Left hindlimb (tissue), 1 donor: ENCODE measurements at regions not wholly inside any gene's neighbourhood (a gene's known extent, or its start where the extent isn't known, plus 50 kb on each side); places are given as distances from the start of the nearest gene placed in this dataset.
A peak's percentile ranks its signal among the peaks of the same experiment; 100 is the strongest.

Experiments used
- DNase-seq: peaks from one replicate; pipeline ENCODE4 v3.0.0-alpha.2; 2018

- DNase-seq, result peak; percentile 38
Observed at GRCh38 chr5:135246923-135247795, 151.9 kb downstream of the MACROH2A1 start.

- DNase-seq, result no peak
Observed at GRCh38 chr5:135246605-135246922, 152.5 kb downstream of the MACROH2A1 start.

DNA sequence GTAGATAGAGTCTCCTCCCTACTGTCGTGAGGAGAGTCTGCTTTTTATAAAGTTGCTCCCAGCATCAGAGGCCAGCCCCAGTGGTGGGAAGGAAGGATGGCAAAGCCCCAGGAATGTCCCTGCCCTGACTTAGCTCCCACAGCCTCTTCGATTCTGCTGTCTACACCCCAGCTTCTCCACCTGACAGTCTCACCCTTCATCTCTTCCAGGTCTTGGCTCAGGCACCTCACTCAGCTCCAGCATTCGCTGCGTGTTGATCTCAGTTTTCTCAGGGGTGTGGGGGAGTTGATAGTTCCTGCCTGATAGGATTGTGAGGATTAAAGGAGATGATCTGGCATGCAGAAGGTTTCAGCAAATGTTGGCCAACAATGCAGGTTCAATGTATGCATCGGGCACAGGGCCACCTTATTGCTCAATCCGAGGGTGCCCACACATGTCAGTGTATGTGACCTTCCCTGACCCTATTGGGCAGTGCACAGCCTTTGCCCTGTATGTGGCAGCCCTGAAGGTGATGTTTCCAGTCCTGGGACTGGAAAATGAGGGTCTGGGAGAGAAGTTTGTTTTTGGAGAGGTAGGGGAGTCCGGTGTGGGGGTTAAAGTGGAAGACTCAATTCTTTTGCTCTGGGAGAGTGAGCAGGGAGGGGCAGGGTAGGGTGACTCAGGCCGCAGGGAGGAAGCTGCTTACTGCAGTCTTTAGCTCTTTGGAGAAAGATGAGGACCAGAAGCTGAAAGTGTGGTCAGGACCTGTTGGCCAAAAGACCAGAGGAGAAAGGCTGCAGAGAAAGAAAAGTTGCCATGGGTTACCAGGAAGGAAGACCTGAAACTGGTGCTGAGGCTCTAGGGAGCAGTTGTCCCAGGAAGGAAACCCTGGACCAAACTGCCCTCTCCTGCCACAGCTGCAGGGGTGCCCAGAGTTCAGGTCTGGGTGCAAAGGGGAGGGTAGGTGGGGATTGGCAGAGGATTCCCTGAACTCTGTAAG, 153.2 kb downstream of the MACROH2A1 start:
- no peak for DNase-seq

DNA sequence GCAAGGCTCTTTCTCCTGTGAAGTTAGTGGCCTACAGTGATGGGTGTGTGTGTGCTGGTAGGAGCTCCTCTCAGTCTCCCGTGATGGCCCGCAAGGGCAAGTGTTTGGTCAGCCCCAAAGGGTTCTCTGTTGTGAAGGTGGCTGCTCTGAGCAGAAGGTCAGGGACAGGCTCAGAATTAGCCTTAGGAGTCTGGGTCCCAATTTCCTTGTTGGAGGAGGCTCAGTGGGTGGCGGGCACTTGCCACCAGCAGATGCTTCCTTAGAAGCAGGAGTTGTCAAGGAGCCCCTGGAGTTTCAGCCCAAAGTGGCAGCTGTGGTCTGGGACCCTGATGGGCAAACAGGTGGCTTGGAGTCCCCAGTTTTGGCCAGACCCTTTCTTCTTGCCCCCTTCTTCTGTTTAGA, 154.4 kb downstream of the MACROH2A1 start:
- DNase-seq, result no peak

- peak; percentile 74 for DNase-seq
Observed at GRCh38 chr5:135243556-135244285, 155.3 kb downstream of the MACROH2A1 start.

GRCh38 chr5:135242866-135243555, 156.0 kb downstream of the MACROH2A1 start:
- DNase-seq, result peak; percentile 59

- peak; percentile 35 for DNase-seq
Observed at GRCh38 chr5:135242021-135242865, 156.8 kb downstream of the MACROH2A1 start.

DNA sequence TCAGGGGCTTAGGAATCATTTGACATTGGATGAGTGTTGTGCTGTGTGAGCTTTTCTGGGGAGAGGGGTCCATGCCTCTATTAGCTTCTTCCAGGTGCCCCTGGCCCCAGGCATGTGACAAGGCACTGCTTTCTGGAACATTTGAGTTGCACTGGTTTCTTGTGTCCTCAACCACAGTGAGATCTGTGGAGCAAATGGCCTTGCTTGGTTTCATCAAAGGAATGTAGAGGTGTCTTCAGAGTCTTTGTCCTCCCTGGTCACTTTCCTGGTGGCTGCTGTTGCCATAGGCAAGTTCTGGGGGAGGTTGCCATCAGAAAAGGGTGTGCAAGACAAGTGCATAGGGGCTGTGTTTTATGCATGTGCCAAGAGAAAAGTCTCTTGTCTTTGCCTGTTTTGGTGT, 157.5 kb downstream of the MACROH2A1 start:
- peak; percentile 10 for DNase-seq

GRCh38 chr5:135240781-135241360, 158.2 kb downstream of the MACROH2A1 start:
- DNase-seq, result no peak

GRCh38 chr5:135240283-135240633, 158.8 kb downstream of the MACROH2A1 start:
- no peak for DNase-seq

- DNase-seq, result peak; percentile 41
Observed at GRCh38 chr5:135239453-135240282, 159.4 kb downstream of the MACROH2A1 start.

DNA sequence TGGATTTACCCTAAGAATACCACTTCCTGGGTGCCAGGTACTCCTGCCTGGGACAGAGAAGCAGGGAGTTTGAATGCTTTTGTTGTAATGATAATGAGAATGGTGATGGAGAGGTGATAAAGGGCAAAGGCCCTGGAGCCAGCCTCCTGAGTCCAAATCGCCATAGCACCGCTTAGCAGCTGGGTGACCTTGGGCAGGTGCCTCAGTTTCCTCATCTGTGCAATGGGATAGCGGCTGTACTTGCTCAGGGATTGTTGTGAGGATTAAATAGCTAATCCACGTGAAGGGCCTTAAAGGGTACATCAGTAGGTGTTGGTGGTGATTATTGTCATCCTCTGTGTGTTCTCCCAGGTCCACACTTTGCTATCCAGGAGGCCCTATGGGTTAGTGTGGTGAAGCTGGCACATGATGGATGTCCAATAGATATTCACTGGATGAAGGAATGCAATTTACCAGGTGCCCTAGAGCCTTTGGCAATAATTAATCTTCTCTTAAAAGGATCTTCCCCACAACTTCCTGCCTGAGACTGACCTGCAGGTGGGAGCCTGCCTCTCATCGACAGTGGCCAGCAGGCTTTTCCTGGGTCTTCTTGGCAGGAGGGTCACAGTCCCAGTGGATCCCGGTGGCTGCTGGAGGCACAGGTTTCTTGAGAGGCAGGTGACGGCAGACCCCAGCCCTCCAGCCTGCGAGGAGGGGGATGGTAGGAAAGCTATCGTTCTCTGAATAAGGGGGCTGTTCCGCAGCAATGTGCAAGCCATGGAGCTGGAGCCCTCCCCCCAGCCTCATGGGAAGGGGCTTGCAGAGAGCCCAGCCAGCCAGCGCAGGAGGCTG, 160.2 kb downstream of the MACROH2A1 start:
- no peak for DNase-seq

DNA sequence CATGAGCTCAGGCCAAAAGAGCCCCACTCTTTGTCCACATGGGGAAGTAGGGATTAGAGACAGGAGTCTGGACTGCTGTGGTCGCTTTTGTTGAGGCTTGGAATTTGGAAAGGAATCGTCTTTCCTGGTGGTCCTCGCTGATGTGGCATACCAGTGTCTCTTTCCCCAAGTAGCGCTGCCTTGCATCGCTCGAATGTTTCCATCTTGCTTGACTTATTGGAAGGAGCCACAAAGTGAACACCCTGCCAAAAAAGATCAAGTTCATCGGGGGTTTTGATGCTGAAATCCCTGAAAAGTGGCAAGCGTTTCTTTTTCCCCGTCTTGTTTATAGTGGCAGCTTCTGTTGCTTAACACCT, 161.3 kb downstream of the MACROH2A1 start:
- no peak for DNase-seq

- peak; percentile 63 for DNase-seq
Observed at GRCh38 chr5:135236908-135237747, 161.9 kb downstream of the MACROH2A1 start.

DNA sequence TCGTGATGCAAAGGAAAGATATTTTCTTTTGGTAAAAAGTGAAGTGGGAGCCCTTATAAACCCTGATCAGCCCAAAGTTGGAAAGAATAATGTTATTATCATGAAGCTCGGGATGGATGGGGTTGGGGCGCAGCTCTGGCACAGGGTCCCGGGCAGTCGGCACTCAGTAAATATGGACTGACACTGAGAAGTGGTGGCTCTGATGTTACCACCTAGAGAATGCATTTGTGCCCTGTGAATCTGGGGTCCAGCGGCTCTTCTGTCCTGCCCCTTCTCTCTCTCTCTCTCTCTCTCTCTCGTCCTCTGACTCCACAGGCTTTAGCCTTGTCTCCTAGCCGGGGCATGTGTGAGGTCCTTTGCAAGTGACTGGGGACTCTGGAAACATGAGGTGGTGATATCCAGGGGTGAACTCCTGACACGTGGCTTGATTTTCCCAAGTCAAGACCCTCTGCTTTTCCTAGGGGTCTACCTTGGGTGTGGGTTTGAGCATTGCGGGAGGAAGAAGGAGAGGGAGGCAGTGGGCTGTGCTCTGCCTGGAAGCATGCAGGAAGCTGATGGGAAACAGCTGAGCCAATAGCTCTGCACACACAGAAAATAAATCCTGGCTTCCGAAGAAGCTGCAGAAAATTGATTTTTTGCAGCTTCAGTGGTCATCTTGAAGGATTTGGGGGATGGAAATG, 162.7 kb downstream of the MACROH2A1 start:
- DNase-seq, result peak; percentile 50

DNA sequence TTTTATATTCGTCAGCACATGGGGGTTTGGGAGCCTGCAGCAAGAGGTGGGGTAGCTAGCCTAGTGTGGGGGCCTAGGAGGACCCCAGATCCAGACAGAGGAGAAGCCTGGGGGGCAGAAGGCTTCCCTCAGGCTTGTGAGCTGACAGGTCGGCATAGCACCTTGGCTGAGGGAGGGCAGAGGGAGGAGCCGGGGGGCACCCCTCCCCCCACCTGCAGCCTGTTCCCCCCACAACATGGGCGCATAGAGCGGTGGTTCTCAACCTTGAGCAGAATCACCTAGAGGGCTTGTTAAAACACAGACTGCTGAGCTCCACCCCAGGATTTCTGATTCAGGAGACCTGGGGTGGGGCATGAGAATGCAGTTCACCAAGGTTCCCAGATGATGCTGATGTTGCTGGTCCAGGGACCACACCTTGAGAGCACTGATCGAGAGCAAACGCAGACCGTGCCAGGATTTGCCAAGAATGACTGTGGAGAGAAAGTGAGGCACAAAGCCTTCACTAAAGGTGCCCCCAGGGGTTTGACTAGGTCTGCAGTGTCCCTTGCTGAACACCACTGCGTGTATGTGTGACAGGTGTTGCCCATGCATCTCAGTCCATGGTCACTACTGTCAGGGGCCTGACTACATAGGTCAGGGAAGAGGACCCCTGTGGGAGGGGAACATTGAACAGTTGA, 163.3 kb downstream of the MACROH2A1 start:
- no peak for DNase-seq
